ENCODE measurements at regions not wholly inside any gene's neighbourhood (a gene's known extent, or its start where the extent isn't known, plus 50 kb on each side); places are given as distances from the start of the nearest gene placed in this dataset.

GRCh38 chr7:37534893-37535610 is 86.4 kb upstream of the ELMO1 start:
- peaks cover 12% of the 10 kb centered on the region for H3K4me1 ChIP-seq (ENCODE audit: insufficient read depth)
- H3K27ac ChIP-seq, result no peak overlapping the region
- no peak overlapping the region for H3K4me3 ChIP-seq
- intact Hi-C loops (cut with DNase I), result no loop called here
- no peaks in the 10 kb centered on the region for H3K9me3 ChIP-seq
- no peaks in the 10 kb centered on the region for H3K36me3 ChIP-seq
- no peaks in the 10 kb centered on the region for H3K27me3 ChIP-seq
- DNase-seq, result no peak
- TF ChIP-seq, protein P1, sequence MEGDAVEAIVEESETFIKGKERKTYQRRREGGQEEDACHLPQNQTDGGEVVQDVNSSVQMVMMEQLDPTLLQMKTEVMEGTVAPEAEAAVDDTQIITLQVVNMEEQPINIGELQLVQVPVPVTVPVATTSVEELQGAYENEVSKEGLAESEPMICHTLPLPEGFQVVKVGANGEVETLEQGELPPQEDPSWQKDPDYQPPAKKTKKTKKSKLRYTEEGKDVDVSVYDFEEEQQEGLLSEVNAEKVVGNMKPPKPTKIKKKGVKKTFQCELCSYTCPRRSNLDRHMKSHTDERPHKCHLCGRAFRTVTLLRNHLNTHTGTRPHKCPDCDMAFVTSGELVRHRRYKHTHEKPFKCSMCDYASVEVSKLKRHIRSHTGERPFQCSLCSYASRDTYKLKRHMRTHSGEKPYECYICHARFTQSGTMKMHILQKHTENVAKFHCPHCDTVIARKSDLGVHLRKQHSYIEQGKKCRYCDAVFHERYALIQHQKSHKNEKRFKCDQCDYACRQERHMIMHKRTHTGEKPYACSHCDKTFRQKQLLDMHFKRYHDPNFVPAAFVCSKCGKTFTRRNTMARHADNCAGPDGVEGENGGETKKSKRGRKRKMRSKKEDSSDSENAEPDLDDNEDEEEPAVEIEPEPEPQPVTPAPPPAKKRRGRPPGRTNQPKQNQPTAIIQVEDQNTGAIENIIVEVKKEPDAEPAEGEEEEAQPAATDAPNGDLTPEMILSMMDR (IDR thresholded peaks at IDR 0.05), result no peak
- TF ChIP-seq POLR2A (IDR thresholded peaks at IDR 0.05) (no peak), EP300 (IDR thresholded peaks at IDR 0.05) (no peak)
- WGBS, 3 donors, result 17 to 31% (median 19%) methylated on average over 7 of the region's 7 CpGs

GRCh38 chr7:37535841-37536240 is 87.2 kb upstream of the ELMO1 start:
- intact Hi-C loops (cut with DNase I), result no loop called here
- DNase-seq, result no peak
- no peak overlapping the region for H3K4me3 ChIP-seq
- no peaks in the 10 kb centered on the region for H3K27me3 ChIP-seq
- peaks cover 12% of the 10 kb centered on the region for H3K4me1 ChIP-seq (ENCODE audit: insufficient read depth)
- no peak overlapping the region for H3K27ac ChIP-seq
- TF ChIP-seq, protein P1 (IDR thresholded peaks at IDR 0.05), result no peak
- no peak for TF ChIP-seq POLR2A (IDR thresholded peaks at IDR 0.05)
- TF ChIP-seq EP300 (IDR thresholded peaks at IDR 0.05), result no peak
- no peaks in the 10 kb centered on the region for H3K9me3 ChIP-seq
- H3K36me3 ChIP-seq, result no peaks in the 10 kb centered on the region

DNA sequence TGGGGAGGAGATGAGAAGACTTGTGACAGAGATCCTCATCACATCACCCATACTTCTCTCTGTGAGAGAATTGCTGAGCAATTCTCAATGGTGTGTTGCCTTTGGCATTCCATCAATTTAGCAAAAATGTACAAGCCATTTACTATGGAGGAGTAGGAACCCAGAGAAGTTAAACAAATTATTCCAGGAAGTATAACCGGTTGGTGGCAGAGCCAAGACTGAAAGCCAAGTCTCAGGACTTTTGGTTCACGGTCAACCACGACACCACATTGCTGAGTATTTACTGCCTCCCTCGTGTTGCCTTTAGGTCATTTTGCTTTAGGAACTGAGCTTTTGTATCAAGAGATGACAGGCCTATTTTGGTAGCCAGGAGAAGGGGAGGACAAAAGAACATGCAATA is 88.0 kb upstream of the ELMO1 start:
- Histone ChIP-seq H3K27ac (peak overlapping the region in 1 of 2 donors; percentile 28), H3K9me3 (no peaks in the 10 kb centered on the region), H3K36me3 (no peaks in the 10 kb centered on the region), H3K27me3 (no peaks in the 10 kb centered on the region), H3K4me3 (no peak overlapping the region), H3K4me1 (ENCODE audit: insufficient read depth) (peaks cover 12% of the 10 kb centered on the region)
- intact Hi-C loops (cut with DNase I), result no loop called here
- no peak for DNase-seq
- 8 to 15% (median 11%) methylated on average over 4 of the region's 4 CpGs for WGBS, 3 donors
- TF ChIP-seq, protein P1 (IDR thresholded peaks at IDR 0.05), result no peak
- TF ChIP-seq EP300 (IDR thresholded peaks at IDR 0.05) (no peak), POLR2A (IDR thresholded peaks at IDR 0.05) (no peak)

- H3K27ac ChIP-seq, result no peak overlapping the region
- intact Hi-C loops (cut with DNase I), result no loop called here
- no peaks in the 10 kb centered on the region for H3K9me3 ChIP-seq
- H3K27me3 ChIP-seq, result no peaks in the 10 kb centered on the region
- H3K4me3 ChIP-seq, result no peak overlapping the region
- peaks cover 12% of the 10 kb centered on the region for H3K4me1 ChIP-seq (ENCODE audit: insufficient read depth)
- H3K36me3 ChIP-seq, result no peaks in the 10 kb centered on the region
- WGBS, 3 donors, result 92 to 95% (median 93%) methylated on average over 5 of the region's 5 CpGs
- DNase-seq, result no peak
- TF ChIP-seq POLR2A (IDR thresholded peaks at IDR 0.05) (no peak), EP300 (IDR thresholded peaks at IDR 0.05) (no peak)
- TF ChIP-seq, protein P1 (IDR thresholded peaks at IDR 0.05), result no peak
These were observed 88.8 kb upstream of the ELMO1 start for GRCh38 chr7:37537439-37537838.

Data from ovary (tissue), 7 donors.